Inflammatory macrophage (primary cell): ENCODE measurements at regions not wholly inside any gene's neighbourhood (a gene's known extent, or its start where the extent isn't known, plus 50 kb on each side); places are given as distances from the start of the nearest gene placed in this dataset.
A peak's percentile ranks its signal among the peaks of the same experiment; 100 is the strongest.

Experiments used
- DNase-seq, 2 donors: peaks; one replicate each; pipeline ENCODE4 v3.0.0-alpha.2; 2020 to 2022

GRCh38 chrX:16451334-16451733 lies 198.6 kb upstream of the S100G start:
- no peak for DNase-seq

GRCh38 chrX:16454926-16455325 lies 195.0 kb upstream of the S100G start:
- no peak for DNase-seq

GRCh38 chrX:16457239-16457638 lies 192.7 kb upstream of the S100G start:
- DNase-seq: no peak

GRCh38 chrX:16458208-16458607 lies 191.8 kb upstream of the S100G start:
- DNase-seq: no peak

GRCh38 chrX:16459008-16459407 lies 190.9 kb upstream of the S100G start:
- no peak for DNase-seq

- no peak for DNase-seq
Measured at GRCh38 chrX:16461968-16462367, 188.0 kb upstream of the S100G start.

GRCh38 chrX:16462912-16463311 lies 187.0 kb upstream of the S100G start:
- DNase-seq: no peak

- DNase-seq: no peak
Measured at GRCh38 chrX:16464369-16464768, 185.6 kb upstream of the S100G start.

GRCh38 chrX:16465081-16465876 lies 184.7 kb upstream of the S100G start:
- no peak for DNase-seq

GRCh38 chrX:16466640-16467432 lies 183.1 kb upstream of the S100G start:
- no peak for DNase-seq

- DNase-seq: no peak
Measured at GRCh38 chrX:16469870-16470269, 180.1 kb upstream of the S100G start.

- DNase-seq: no peak
Measured at GRCh38 chrX:16472345-16472744, 177.6 kb upstream of the S100G start.

- DNase-seq: no peak
Measured at GRCh38 chrX:16474511-16474910, 175.4 kb upstream of the S100G start.

GRCh38 chrX:16476009-16476408 lies 173.9 kb upstream of the S100G start:
- no peak for DNase-seq

GRCh38 chrX:16476692-16477091 lies 173.3 kb upstream of the S100G start:
- no peak for DNase-seq

GRCh38 chrX:16479206-16479869 lies 170.6 kb upstream of the S100G start:
- DNase-seq: no peak

- DNase-seq: no peak
Measured at GRCh38 chrX:16480049-16480448, 169.9 kb upstream of the S100G start.

- peak; percentile 83 to 84 for DNase-seq
Measured at GRCh38 chrX:16484338-16484737, 165.6 kb upstream of the S100G start.

GRCh38 chrX:16487620-16488385 lies 162.2 kb upstream of the S100G start:
- DNase-seq: peak in 1 of 2 donors; percentile 29

GRCh38 chrX:16488959-16489358 lies 161.0 kb upstream of the S100G start:
- DNase-seq: no peak

GRCh38 chrX:16491461-16491860 lies 158.5 kb upstream of the S100G start:
- DNase-seq: no peak

- DNase-seq: no peak
Measured at GRCh38 chrX:16496175-16496574, 153.8 kb upstream of the S100G start.
